ENCODE measurements at regions not wholly inside any gene's neighbourhood (a gene's known extent, or its start where the extent isn't known, plus 50 kb on each side); places are given as distances from the start of the nearest gene placed in this dataset.

DNA sequence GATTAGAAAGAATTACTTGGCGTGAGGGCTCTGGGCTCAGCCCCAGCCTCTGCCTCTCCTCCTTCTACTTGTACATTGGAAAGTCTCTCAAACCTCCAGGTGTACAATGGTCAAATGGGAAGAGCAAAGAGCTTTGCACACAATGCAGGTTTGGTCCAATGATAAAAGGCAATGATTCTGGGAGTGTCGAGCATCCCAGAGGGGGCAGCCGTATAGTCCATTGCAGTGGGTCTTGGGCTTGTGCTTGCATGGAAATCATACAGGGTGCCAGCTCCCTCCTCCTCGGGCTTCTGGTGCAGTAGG is 98.0 kb upstream of the NCK2 start:
- ChIA-PET CTCF (no interaction called here), POLR2A (no interaction called here)
- H3K27me3 Mint-ChIP-seq (ENCODE audit: insufficient read depth, unreplicated experiment), result no peaks in the 10 kb centered on the region
- Histone ChIP-seq H3K4me3 (ENCODE audit: low read depth, low read length) (no peak overlapping the region), H3K27me3 (replicated peaks; ENCODE audit: control insufficient read depth, insufficient read depth, low read length) (no peaks in the 10 kb centered on the region), H3K4me1 (peaks cover 11% of the 10 kb centered on the region; the same call in 1 of the 2 replicates), H3K36me3 (ENCODE audit: control insufficient read depth, insufficient read depth, low read length) (no peaks in the 10 kb centered on the region), H3K9me3 (peaks cover 7% of the 10 kb centered on the region; the same call in 1 of the 2 replicates)
- DNase-seq, result no peak
- TF ChIP-seq, protein P1, sequence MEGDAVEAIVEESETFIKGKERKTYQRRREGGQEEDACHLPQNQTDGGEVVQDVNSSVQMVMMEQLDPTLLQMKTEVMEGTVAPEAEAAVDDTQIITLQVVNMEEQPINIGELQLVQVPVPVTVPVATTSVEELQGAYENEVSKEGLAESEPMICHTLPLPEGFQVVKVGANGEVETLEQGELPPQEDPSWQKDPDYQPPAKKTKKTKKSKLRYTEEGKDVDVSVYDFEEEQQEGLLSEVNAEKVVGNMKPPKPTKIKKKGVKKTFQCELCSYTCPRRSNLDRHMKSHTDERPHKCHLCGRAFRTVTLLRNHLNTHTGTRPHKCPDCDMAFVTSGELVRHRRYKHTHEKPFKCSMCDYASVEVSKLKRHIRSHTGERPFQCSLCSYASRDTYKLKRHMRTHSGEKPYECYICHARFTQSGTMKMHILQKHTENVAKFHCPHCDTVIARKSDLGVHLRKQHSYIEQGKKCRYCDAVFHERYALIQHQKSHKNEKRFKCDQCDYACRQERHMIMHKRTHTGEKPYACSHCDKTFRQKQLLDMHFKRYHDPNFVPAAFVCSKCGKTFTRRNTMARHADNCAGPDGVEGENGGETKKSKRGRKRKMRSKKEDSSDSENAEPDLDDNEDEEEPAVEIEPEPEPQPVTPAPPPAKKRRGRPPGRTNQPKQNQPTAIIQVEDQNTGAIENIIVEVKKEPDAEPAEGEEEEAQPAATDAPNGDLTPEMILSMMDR (IDR thresholded peaks at IDR 0.05; ENCODE audit: insufficient read depth in 1 of 2, low read depth in 1 of 2, low read length in 1 of 2, severe bottlenecking in 1 of 2, unreplicated experiment in 1 of 2), result no peak
- no TSS peak for BruUV-seq (replicated peaks)
- H3K36me3 Mint-ChIP-seq (ENCODE audit: insufficient read depth, unreplicated experiment), result no peaks in the 10 kb centered on the region
- peaks cover 10% of the 10 kb centered on the region for H3K9me3 Mint-ChIP-seq (ENCODE audit: unreplicated experiment)
- H3K4me3 Mint-ChIP-seq (ENCODE audit: unreplicated experiment), result no peak overlapping the region
- no peaks in the 10 kb centered on the region for H3K4me1 Mint-ChIP-seq (ENCODE audit: low read depth, unreplicated experiment)
- H3K27ac Mint-ChIP-seq (ENCODE audit: unreplicated experiment), result no peak overlapping the region
- intact Hi-C loops (cut with micrococcal nuclease; ENCODE audit: unreplicated experiment), result no loop called here

DNA sequence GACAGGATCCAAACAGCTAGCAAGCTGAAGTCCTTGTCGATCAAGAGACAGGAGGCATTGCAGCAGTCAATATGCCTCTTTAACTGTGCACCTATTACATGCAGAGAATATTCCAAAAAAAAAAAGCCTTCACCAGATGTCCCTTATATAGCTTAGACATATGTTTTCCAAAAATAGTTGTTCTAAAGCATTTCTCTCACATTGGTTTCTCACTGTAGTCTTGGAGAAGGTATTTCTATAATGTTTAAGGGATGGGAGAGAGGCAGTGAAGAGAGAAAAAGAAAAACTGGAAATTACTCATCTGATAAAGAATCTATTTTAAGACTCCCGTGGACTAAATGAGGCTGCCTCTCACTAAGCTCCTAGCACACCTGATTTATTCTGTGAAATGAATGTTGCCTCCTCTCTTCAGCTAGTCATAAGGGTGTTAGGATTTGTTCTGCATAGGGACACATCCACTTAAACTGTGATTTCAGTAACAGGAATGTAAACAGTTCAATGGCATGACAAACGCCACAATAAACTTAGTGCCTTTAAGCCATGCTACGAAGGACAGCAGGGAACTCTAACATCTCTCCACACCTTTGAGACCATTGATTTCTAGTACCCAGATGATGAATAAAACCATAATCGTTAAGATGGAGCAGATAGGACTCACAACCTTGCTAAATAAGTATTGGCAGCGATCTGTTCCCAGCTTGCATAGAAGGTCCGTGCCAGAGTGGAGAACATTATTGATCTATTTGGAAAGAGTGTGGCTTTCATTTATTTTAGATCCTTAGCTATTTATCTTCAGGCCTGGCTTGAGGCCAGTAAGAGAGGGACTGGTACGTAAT is 98.6 kb upstream of the NCK2 start:
- Mint-ChIP-seq H3K9me3 (ENCODE audit: unreplicated experiment) (peaks cover 10% of the 10 kb centered on the region), H3K4me3 (ENCODE audit: unreplicated experiment) (no peak overlapping the region), H3K27ac (ENCODE audit: unreplicated experiment) (no peak overlapping the region), H3K36me3 (ENCODE audit: insufficient read depth, unreplicated experiment) (no peaks in the 10 kb centered on the region), H3K27me3 (ENCODE audit: insufficient read depth, unreplicated experiment) (no peaks in the 10 kb centered on the region), H3K4me1 (ENCODE audit: low read depth, unreplicated experiment) (no peaks in the 10 kb centered on the region)
- no peak for DNase-seq
- Histone ChIP-seq H3K27me3 (replicated peaks; ENCODE audit: control insufficient read depth, insufficient read depth, low read length) (no peaks in the 10 kb centered on the region), H3K4me3 (ENCODE audit: low read depth, low read length) (no peak overlapping the region), H3K36me3 (ENCODE audit: control insufficient read depth, insufficient read depth, low read length) (no peaks in the 10 kb centered on the region), H3K4me1 (peaks cover 11% of the 10 kb centered on the region; the same call in 1 of the 2 replicates), H3K9me3 (peaks cover 7% of the 10 kb centered on the region; the same call in 1 of the 2 replicates)
- BruUV-seq (replicated peaks), result no TSS peak
- TF ChIP-seq, protein P1 (IDR thresholded peaks at IDR 0.05; ENCODE audit: insufficient read depth in 1 of 2, low read depth in 1 of 2, low read length in 1 of 2, severe bottlenecking in 1 of 2, unreplicated experiment in 1 of 2), result no peak
- intact Hi-C loops (cut with micrococcal nuclease; ENCODE audit: unreplicated experiment), result no loop called here
- CTCF ChIA-PET, result no interaction called here
- POLR2A ChIA-PET, result no interaction called here

GRCh38 chr2:105645031-105645937 is 99.4 kb upstream of the NCK2 start:
- Histone ChIP-seq H3K36me3 (ENCODE audit: control insufficient read depth, insufficient read depth, low read length) (no peaks in the 10 kb centered on the region), H3K4me1 (peaks cover 11% of the 10 kb centered on the region; the same call in 1 of the 2 replicates), H3K4me3 (ENCODE audit: low read depth, low read length) (no peak overlapping the region), H3K27me3 (replicated peaks; ENCODE audit: control insufficient read depth, insufficient read depth, low read length) (no peaks in the 10 kb centered on the region), H3K9me3 (0 out of 2 replicates have a peak, but pooled peaks cover 7% of the 10 kb centered on the region)
- no TSS peak for BruUV-seq (replicated peaks)
- Mint-ChIP-seq H3K4me3 (ENCODE audit: unreplicated experiment) (no peak overlapping the region), H3K9me3 (ENCODE audit: unreplicated experiment) (peaks cover 10% of the 10 kb centered on the region), H3K36me3 (ENCODE audit: insufficient read depth, unreplicated experiment) (no peaks in the 10 kb centered on the region), H3K27ac (ENCODE audit: unreplicated experiment) (no peak overlapping the region), H3K4me1 (ENCODE audit: low read depth, unreplicated experiment) (no peaks in the 10 kb centered on the region), H3K27me3 (ENCODE audit: insufficient read depth, unreplicated experiment) (no peaks in the 10 kb centered on the region)
- CTCF ChIA-PET, result no interaction called here
- TF ChIP-seq, protein P1 (IDR thresholded peaks at IDR 0.05; ENCODE audit: insufficient read depth in 1 of 2, low read depth in 1 of 2, low read length in 1 of 2, severe bottlenecking in 1 of 2, unreplicated experiment in 1 of 2), result no peak
- intact Hi-C loops (cut with micrococcal nuclease; ENCODE audit: unreplicated experiment), result no loop called here
- POLR2A ChIA-PET, result no interaction called here
- no peak for DNase-seq
